A549 (cell line): ENCODE measurements at regions not wholly inside any gene's neighbourhood (a gene's known extent, or its start where the extent isn't known, plus 50 kb on each side); places are given as distances from the start of the nearest gene placed in this dataset.

Source experiments
- ATAC-seq, 2 experiments: fragments of 200-7000 bp in 1 of 2; fragments of >200 bp in 1 of 2; cut with Nextera tagmentation in 1 of 2; cut with Tn5 transposase in 1 of 2; 3 replicates each; pipeline versions ENCODE4 v1.8.0 to v1.9.1; 2018 to 2020; ENCODE audit warnings: mild to moderate bottlenecking in 1 of 2, moderate library complexity in 1 of 2
- CTCF ChIA-PET: fragments of 300-600 bp; sonication (Branson Sonifier 250); formaldehyde crosslinking; extraction: SDS; loops from one replicate; lab custom pipeline; 2021; ENCODE audit warnings: antibody characterized with exemption, inconsistent platforms; lab: Yijun Ruan, JAX
- POLR2A ChIA-PET: fragments of 350-600 bp; formaldehyde crosslinking; extraction: SDS; loops from one replicate; lab custom pipeline; 2021; ENCODE audit warnings: antibody characterized with exemption, inconsistent platforms; lab: Yijun Ruan, JAX
- DNase-seq, 2 experiments: peaks; one replicate each; pipeline versions ENCODE4 v3.0.0 to v3.0.0-alpha.2; 2011 to 2016; ENCODE audit warnings: low read depth in 1 of 2, low spot score in 1 of 2
- FAIRE-seq: peaks from 2 replicates; lab custom pipeline; 2011; peaks lifted over from hg19 to GRCh38; lab: Jason Lieb, UNC
- H3K27ac ChIP-seq, 2 experiments: fragments of >200 bp; sonication (Bioruptor Twin); formaldehyde crosslinking; 3 replicates each; pipeline ENCODE4 v1.5.1; 2016 to 2017
- H3K4me1 ChIP-seq: fragments of >200 bp; sonication (Bioruptor Twin); formaldehyde crosslinking; 3 replicates; pipeline ENCODE4 v1.6.1; 2016
- H3K4me2 ChIP-seq: fragments of >200 bp; sonication (Bioruptor Twin); formaldehyde crosslinking; 3 replicates; pipeline ENCODE4 v1.6.1; 2016
- H3K4me3 ChIP-seq: fragments of >200 bp; sonication (Bioruptor Twin); formaldehyde crosslinking; 3 replicates; pipeline ENCODE4 v1.5.1; 2016
- H3K9me3 ChIP-seq: fragments of >200 bp; sonication (Bioruptor Twin); formaldehyde crosslinking; 3 replicates; pipeline ENCODE4 v1.6.1; 2016
- BHLHE40 ChIP-seq: IDR thresholded peaks from 2 replicates; pipeline ENCODE4 v1.6.1; 2012; ENCODE audit warnings: low read depth, low read length, inconsistent platforms
- ESRRA ChIP-seq: fragments of 150-350 bp; IDR thresholded peaks from 2 replicates; pipeline ENCODE4 v1.6.1; 2014; ENCODE audit warnings: mild to moderate bottlenecking, low read length, borderline replicate concordance
- FOSB ChIP-seq: fragments of 250-450 bp; sonication (Bioruptor Pico); IDR thresholded peaks from 2 replicates; pipeline ENCODE4 v1.5.0; 2020; ENCODE audit warnings: mild to moderate bottlenecking, moderate library complexity
- FOXS1 ChIP-seq: fragments of 250-450 bp; sonication (Bioruptor Pico); IDR thresholded peaks from 2 replicates; pipeline ENCODE4 v1.5.0; 2020; ENCODE audit warnings: mild to moderate bottlenecking, moderate library complexity
- HDAC2 ChIP-seq: fragments of 200-600 bp; sonication (generic); IDR thresholded peaks from 2 replicates; pipeline ENCODE4 v1.6.1; 2016
- HEYL ChIP-seq: fragments of 250-450 bp; sonication (Bioruptor Pico); IDR thresholded peaks from 2 replicates; pipeline ENCODE4 v1.8.0; 2021; ENCODE audit warnings: mild to moderate bottlenecking, moderate library complexity
- HOXA7 ChIP-seq: fragments of 250-450 bp; sonication (Bioruptor Pico); IDR thresholded peaks from 2 replicates; pipeline ENCODE4 v1.5.0; 2020; ENCODE audit warnings: mild to moderate bottlenecking, moderate library complexity
- JUN ChIP-seq, 2 experiments: fragments of >200 bp; sonication (Bioruptor Twin); formaldehyde crosslinking; IDR thresholded peaks; 2 replicates in 1 of 2; 3 replicates in 1 of 2; pipeline ENCODE4 v1.6.1; 2016 to 2017
- KDM5A ChIP-seq: fragments of 200-600 bp; sonication (generic); IDR thresholded peaks from 2 replicates; pipeline ENCODE4 v1.6.1; 2016; ENCODE audit warnings: antibody characterized with exemption, mild to moderate bottlenecking
- MAZ ChIP-seq: fragments of 150-350 bp; IDR thresholded peaks from 2 replicates; pipeline ENCODE4 v1.6.1; 2014; ENCODE audit warnings: antibody characterized with exemption, low read depth, low read length, borderline replicate concordance
- NPAS2 ChIP-seq: fragments of 250-450 bp; sonication (Bioruptor Pico); IDR thresholded peaks from 2 replicates; pipeline ENCODE4 v1.8.0; 2022; ENCODE audit warnings: mild to moderate bottlenecking, moderate library complexity, borderline replicate concordance
- NR3C1 ChIP-seq: fragments of >200 bp; sonication (Bioruptor Twin); formaldehyde crosslinking; IDR thresholded peaks from 3 replicates; pipeline ENCODE4 v1.6.1; 2017
- POLR2AphosphoS2 ChIP-seq: conservative IDR thresholded peaks from 2 replicates; pipeline ENCODE4 v1.6.1; 2012; ENCODE audit warnings: low read length, improper control_type of control experiment, inconsistent platforms
- RAD21 ChIP-seq, 2 experiments: fragments of >200 bp in 1 of 2; sonication (Bioruptor Twin) in 1 of 2; formaldehyde crosslinking in 1 of 2; IDR thresholded peaks in 1 of 2; conservative IDR thresholded peaks in 1 of 2; 2 replicates in 1 of 2; 3 replicates in 1 of 2; pipeline ENCODE4 v1.6.1; 2012 to 2018; ENCODE audit warnings: inconsistent platforms in 1 of 2
- RARB ChIP-seq: fragments of 250-450 bp; sonication (Bioruptor Pico); IDR thresholded peaks from 2 replicates; pipeline ENCODE4 v1.8.0; 2021; ENCODE audit warnings: mild to moderate bottlenecking, moderate library complexity
- RCOR1 ChIP-seq: fragments of 150-350 bp; IDR thresholded peaks from 2 replicates; pipeline ENCODE4 v1.6.1; 2014; ENCODE audit warnings: antibody characterized with exemption, low read length, low read depth
- RNF2 ChIP-seq: fragments of 200-600 bp; sonication (generic); IDR thresholded peaks from 2 replicates; pipeline ENCODE4 v1.6.1; 2016; ENCODE audit warnings: low read depth, mild to moderate bottlenecking, antibody characterized with exemption, moderate library complexity, borderline replicate concordance
- SMC3 ChIP-seq: fragments of >200 bp; sonication (Bioruptor Twin); formaldehyde crosslinking; IDR thresholded peaks from 3 replicates; pipeline ENCODE4 v1.6.1; 2018; ENCODE audit warnings: inconsistent platforms
- WGBS: methylation state at CpG from one replicate; pipeline ENCODE4 v1.1.6; 2017; ENCODE audit errors: missing lambda C conversion rate; 5-methylcytosine and 5-hydroxymethylcytosine counted together
- TF ChIP-seq, protein P1 (sequence below): fragments of >200 bp; sonication (Bioruptor Twin); formaldehyde crosslinking; IDR thresholded peaks from 3 replicates; pipeline ENCODE4 v1.5.1; 2016
- TF ChIP-seq, protein P2 (sequence below): IDR thresholded peaks from 2 replicates; pipeline ENCODE4 v1.6.1; 2012
- TF ChIP-seq, protein P3 (sequence below): fragments of 450-650 bp; IDR thresholded peaks from 2 replicates; pipeline ENCODE4 v1.6.1; 2014; ENCODE audit warnings: antibody characterized with exemption
- TF ChIP-seq, protein P4 (sequence below): IDR thresholded peaks from 2 replicates; pipeline ENCODE4 v1.6.1; 2012; ENCODE audit warnings: low read depth, borderline replicate concordance
- TF ChIP-seq, protein P5 (sequence below): fragments of >200 bp; sonication (Bioruptor Twin); formaldehyde crosslinking; IDR thresholded peaks from 3 replicates; pipeline ENCODE4 v1.6.1; 2016
- TF ChIP-seq, protein P6 (sequence below): IDR thresholded peaks from 2 replicates; pipeline ENCODE4 v1.6.1; 2012
- TF ChIP-seq, protein P7 (sequence below): fragments of >200 bp; sonication (Bioruptor Twin); formaldehyde crosslinking; IDR thresholded peaks from 2 replicates; pipeline ENCODE4 v1.6.1; 2016

DNA sequence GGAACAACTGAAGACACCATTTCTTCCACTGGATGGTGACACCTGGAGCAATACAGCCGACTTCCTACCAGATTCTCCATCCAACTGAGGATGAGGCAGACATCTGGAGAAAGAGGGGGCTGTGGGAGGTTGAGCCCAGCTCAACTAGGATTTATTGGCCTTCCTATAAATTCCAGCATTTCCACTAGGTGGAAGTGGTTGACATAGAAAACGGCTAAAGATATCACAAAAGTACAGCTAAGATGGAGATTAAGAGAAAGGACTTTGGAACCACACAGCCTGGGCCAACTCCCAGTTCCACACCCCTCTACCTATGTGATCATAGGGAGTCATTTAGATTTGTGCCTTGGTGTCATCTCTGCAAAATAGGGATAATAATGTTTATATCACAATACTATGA, 61.3 kb upstream of the CAV2 start (continued):
- TF ChIP-seq, protein P1, sequence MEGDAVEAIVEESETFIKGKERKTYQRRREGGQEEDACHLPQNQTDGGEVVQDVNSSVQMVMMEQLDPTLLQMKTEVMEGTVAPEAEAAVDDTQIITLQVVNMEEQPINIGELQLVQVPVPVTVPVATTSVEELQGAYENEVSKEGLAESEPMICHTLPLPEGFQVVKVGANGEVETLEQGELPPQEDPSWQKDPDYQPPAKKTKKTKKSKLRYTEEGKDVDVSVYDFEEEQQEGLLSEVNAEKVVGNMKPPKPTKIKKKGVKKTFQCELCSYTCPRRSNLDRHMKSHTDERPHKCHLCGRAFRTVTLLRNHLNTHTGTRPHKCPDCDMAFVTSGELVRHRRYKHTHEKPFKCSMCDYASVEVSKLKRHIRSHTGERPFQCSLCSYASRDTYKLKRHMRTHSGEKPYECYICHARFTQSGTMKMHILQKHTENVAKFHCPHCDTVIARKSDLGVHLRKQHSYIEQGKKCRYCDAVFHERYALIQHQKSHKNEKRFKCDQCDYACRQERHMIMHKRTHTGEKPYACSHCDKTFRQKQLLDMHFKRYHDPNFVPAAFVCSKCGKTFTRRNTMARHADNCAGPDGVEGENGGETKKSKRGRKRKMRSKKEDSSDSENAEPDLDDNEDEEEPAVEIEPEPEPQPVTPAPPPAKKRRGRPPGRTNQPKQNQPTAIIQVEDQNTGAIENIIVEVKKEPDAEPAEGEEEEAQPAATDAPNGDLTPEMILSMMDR = peak; percentile 45
- TF ChIP-seq JUN (IDR thresholded peaks at IDR 0.05) (no peak), BHLHE40 (no peak), RAD21 (conservative IDR thresholded peaks at IDR 0.05 in 1 of 2, IDR thresholded peaks at IDR 0.05 in 1 of 2) (peak; percentile 65 to 76), SMC3 (peak; percentile 70)

DNA sequence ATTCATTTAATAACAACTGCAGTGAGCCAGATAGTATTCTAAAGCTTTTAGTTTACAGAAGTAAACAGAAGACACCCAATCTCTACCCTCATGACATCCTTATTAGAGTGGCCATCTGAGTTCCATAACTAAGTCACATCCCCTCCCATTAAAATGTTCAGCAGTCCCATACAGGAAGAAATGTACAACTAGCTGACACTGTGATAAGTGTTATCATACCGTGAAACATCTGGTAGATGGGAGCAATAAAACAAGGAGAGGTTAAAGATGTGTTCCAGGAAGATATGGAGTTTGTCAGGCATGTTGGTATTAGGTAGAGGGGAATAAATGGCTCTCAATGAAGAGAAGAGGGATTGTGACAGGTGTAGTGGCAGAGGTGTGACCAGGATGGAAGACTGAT, 60.5 kb upstream of the CAV2 start:
- POLR2A ChIA-PET = interaction anchor here (1.5 to 1.8 kb wide), 2 partner anchors 13 to 88 kb away, joined by 4 to 15 read pairs; no protein-coding TSS in a partner anchor
- H3K9me3 ChIP-seq = peaks cover 5% of the 10 kb centered on the region; the same call in 1 of the 3 replicates
- H3K4me3 ChIP-seq = no peak overlapping the region
- DNase-seq (no peak), ATAC-seq (no peak), FAIRE-seq (no peak)
- WGBS = 96% methylated on average over 1 of the region's 1 CpG
- no peak overlapping the region for H3K4me2 ChIP-seq
- H3K4me1 ChIP-seq = peaks cover 60% of the 10 kb centered on the region
- TF ChIP-seq RCOR1 = no peak
- no peak for TF ChIP-seq SMC3
- no peak for TF ChIP-seq HOXA7 (CRISPR knock-in tag)
- TF ChIP-seq MAZ = no peak
- TF ChIP-seq, protein P2, sequence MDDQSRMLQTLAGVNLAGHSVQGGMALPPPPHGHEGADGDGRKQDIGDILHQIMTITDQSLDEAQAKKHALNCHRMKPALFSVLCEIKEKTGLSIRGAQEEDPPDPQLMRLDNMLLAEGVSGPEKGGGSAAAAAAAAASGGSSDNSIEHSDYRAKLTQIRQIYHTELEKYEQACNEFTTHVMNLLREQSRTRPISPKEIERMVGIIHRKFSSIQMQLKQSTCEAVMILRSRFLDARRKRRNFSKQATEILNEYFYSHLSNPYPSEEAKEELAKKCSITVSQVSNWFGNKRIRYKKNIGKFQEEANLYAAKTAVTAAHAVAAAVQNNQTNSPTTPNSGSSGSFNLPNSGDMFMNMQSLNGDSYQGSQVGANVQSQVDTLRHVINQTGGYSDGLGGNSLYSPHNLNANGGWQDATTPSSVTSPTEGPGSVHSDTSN = no peak
- TF ChIP-seq, protein P3, sequence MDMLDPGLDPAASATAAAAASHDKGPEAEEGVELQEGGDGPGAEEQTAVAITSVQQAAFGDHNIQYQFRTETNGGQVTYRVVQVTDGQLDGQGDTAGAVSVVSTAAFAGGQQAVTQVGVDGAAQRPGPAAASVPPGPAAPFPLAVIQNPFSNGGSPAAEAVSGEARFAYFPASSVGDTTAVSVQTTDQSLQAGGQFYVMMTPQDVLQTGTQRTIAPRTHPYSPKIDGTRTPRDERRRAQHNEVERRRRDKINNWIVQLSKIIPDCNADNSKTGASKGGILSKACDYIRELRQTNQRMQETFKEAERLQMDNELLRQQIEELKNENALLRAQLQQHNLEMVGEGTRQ = no peak
- TF ChIP-seq, protein P4, sequence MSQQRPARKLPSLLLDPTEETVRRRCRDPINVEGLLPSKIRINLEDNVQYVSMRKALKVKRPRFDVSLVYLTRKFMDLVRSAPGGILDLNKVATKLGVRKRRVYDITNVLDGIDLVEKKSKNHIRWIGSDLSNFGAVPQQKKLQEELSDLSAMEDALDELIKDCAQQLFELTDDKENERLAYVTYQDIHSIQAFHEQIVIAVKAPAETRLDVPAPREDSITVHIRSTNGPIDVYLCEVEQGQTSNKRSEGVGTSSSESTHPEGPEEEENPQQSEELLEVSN = no peak
- no peak for TF ChIP-seq HDAC2
- TF ChIP-seq, protein P5, sequence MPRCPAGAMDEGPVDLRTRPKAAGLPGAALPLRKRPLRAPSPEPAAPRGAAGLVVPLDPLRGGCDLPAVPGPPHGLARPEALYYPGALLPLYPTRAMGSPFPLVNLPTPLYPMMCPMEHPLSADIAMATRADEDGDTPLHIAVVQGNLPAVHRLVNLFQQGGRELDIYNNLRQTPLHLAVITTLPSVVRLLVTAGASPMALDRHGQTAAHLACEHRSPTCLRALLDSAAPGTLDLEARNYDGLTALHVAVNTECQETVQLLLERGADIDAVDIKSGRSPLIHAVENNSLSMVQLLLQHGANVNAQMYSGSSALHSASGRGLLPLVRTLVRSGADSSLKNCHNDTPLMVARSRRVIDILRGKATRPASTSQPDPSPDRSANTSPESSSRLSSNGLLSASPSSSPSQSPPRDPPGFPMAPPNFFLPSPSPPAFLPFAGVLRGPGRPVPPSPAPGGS = no peak
- no peak for TF ChIP-seq FOXS1 (CRISPR knock-in tag)
- TF ChIP-seq HEYL = no peak
- no peak for TF ChIP-seq NR3C1
- TF ChIP-seq ESRRA = no peak
- TF ChIP-seq, all 56 proteins: peak for 0
- CTCF ChIA-PET = interaction anchor here (0.8 to 4.0 kb wide), 7 partner anchors 13 to 449 kb away, joined by 3 to 26 read pairs (median 3); partner anchors contain the start of gene CAV1
- H3K27ac ChIP-seq = peak overlapping the region; percentile 55 to 79; a peak in 5 of 6 replicates

DNA sequence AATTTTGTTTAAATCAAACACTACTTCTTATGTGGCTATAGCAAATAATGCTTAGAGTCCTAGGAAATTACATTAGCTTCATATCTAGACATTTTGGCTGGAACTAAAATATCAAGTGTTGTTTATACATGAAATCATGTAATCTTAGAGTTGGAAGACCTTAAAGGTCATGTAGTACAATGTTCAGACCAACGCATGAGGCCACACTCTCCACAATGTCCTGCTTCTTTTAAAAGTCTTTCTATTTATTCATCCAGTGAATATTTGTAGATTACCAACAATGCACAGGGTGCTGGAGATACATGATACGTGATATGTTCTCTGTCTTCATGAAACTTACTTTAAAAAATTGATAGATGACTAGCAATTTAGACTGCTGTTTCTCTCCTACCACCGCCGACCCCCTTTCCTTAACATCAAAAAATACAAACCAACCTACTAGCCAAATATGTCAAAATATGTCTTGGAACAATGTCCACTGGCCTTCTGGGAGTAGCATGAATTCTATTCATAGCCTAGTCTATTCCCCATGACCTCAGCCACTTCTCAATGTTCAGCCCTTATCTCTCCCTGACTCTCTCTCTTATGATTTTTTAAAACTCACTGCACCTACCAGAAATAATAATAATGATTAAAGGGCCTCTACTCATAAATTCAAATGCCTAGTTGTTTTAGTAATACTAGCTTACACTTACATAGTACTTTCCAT, 59.5 kb upstream of the CAV2 start:
- ATAC-seq (no peak), DNase-seq (no peak), FAIRE-seq (peak; percentile 95)
- WGBS = 95% methylated on average over 4 of the region's 4 CpGs
- H3K9me3 ChIP-seq = peaks cover 5% of the 10 kb centered on the region; the same call in 1 of the 3 replicates
- H3K4me3 ChIP-seq = no peak overlapping the region
- H3K4me2 ChIP-seq = no peak overlapping the region
- H3K27ac ChIP-seq = peak overlapping the region; percentile 75 to 81; a peak in 3 of 6 replicates
- ChIA-PET CTCF (interaction anchor here (0.7 to 4.0 kb wide), 4 partner anchors 14 to 181 kb away, joined by 3 to 26 read pairs (median 3); partner anchors contain the start of gene CAV1), POLR2A (no interaction called here)
- peaks cover 56% of the 10 kb centered on the region for H3K4me1 ChIP-seq
- TF ChIP-seq RARB (no peak), POLR2AphosphoS2 (no peak), RNF2 (no peak), KDM5A (no peak), RAD21 (conservative IDR thresholded peaks at IDR 0.05 in 1 of 2, IDR thresholded peaks at IDR 0.05 in 1 of 2) (no peak), FOSB (CRISPR knock-in tag) (no peak), NPAS2 (CRISPR knock-in tag) (no peak)
- TF ChIP-seq, protein P3 = no peak
- TF ChIP-seq, protein P6, sequence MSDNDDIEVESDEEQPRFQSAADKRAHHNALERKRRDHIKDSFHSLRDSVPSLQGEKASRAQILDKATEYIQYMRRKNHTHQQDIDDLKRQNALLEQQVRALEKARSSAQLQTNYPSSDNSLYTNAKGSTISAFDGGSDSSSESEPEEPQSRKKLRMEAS = no peak
- TF ChIP-seq, protein P5 = no peak
- TF ChIP-seq, protein P7, sequence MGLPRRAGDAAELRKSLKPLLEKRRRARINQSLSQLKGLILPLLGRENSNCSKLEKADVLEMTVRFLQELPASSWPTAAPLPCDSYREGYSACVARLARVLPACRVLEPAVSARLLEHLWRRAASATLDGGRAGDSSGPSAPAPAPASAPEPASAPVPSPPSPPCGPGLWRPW = no peak
